ENCODE measurements at regions not wholly inside any gene's neighbourhood (a gene's known extent, or its start where the extent isn't known, plus 50 kb on each side); places are given as distances from the start of the nearest gene placed in this dataset.

DNA sequence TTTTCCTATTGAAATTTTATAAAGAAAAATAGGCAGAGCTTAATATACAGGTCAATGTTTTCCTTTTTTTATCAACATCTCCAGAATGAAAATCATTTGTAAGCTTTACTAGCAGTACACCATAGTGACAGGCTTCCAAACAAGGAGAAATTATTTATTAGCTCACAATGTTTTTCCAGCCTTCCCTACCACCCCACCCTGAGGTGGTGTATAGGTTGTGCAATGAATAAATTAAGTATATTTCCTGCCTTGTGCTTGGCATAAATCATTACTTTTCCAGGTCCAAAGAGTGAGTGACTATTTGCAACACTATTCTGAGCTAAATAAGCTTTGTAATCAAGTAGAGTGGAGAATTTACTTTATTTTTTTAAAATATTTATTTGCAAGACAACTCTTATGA is 876.2 kb upstream of the POU3F3 start (continued):
- TF ChIP-seq, protein P1, sequence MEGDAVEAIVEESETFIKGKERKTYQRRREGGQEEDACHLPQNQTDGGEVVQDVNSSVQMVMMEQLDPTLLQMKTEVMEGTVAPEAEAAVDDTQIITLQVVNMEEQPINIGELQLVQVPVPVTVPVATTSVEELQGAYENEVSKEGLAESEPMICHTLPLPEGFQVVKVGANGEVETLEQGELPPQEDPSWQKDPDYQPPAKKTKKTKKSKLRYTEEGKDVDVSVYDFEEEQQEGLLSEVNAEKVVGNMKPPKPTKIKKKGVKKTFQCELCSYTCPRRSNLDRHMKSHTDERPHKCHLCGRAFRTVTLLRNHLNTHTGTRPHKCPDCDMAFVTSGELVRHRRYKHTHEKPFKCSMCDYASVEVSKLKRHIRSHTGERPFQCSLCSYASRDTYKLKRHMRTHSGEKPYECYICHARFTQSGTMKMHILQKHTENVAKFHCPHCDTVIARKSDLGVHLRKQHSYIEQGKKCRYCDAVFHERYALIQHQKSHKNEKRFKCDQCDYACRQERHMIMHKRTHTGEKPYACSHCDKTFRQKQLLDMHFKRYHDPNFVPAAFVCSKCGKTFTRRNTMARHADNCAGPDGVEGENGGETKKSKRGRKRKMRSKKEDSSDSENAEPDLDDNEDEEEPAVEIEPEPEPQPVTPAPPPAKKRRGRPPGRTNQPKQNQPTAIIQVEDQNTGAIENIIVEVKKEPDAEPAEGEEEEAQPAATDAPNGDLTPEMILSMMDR (IDR thresholded peaks at IDR 0.05; ENCODE audit: control extremely low read depth in 1 of 3, insufficient read depth in 1 of 3, low read depth in 1 of 3, low read length in 3 of 3) = no peak
- TF ChIP-seq FOSL1 (IDR thresholded peaks at IDR 0.05; ENCODE audit: insufficient read depth, low read depth, low read length) (no peak), GTF2F1 (IDR thresholded peaks at IDR 0.05; ENCODE audit: borderline replicate concordance, low read depth, low read length) (no peak)

Data from H1 (cell line).